SU-DHL-6 (cell line): ENCODE measurements at regions not wholly inside any gene's neighbourhood (a gene's known extent, or its start where the extent isn't known, plus 50 kb on each side); places are given as distances from the start of the nearest gene placed in this dataset.

Experiments
- H2AFZ ChIP-seq: fragments of 200-600 bp; sonication (generic); 2 replicates; pipeline ENCODE4 v1.6.1; 2014; ENCODE audit warnings: low read depth, mild to moderate bottlenecking, moderate library complexity, mixed read lengths, antibody characterized with exemption, low read length; ENCODE audit not compliant: severe bottlenecking
- H3F3A ChIP-seq: fragments of 200-600 bp; shearing (Covaris generic); 2 replicates; pipeline ENCODE4 v1.6.0; 2016; ENCODE audit warnings: antibody characterized with exemption, mild to moderate bottlenecking; ENCODE audit not compliant: insufficient read depth
- H3K27ac ChIP-seq: fragments of 200-600 bp; sonication (generic); 2 replicates; pipeline ENCODE4 v1.5.1; 2016; ENCODE audit warnings: low read depth, mild to moderate bottlenecking, low read length, moderate library complexity, mixed read lengths
- H3K27me3 ChIP-seq: fragments of 200-600 bp; sonication (generic), shearing (Covaris generic); 2 replicates; pipeline ENCODE4 v1.6.0; 2014; ENCODE audit warnings: mild to moderate bottlenecking, low read length
- H3K36me3 ChIP-seq: fragments of 200-600 bp; sonication (generic); 2 replicates; pipeline ENCODE4 v1.6.1; 2014; ENCODE audit warnings: mild to moderate bottlenecking, low read length, mixed read lengths
- H3K4me2 ChIP-seq: fragments of 300-600, 200-600 bp; shearing (Covaris generic), sonication (generic); 2 replicates; pipeline ENCODE4 v1.6.0; 2014; ENCODE audit warnings: low read length, low read depth, mild to moderate bottlenecking; ENCODE audit not compliant: poor library complexity, severe bottlenecking
- H3K4me3 ChIP-seq: fragments of 200-600 bp; sonication (generic); 2 replicates; pipeline ENCODE4 v1.5.1; 2014; ENCODE audit warnings: antibody characterized with exemption, low read length, mild to moderate bottlenecking, mixed read lengths; ENCODE audit not compliant: insufficient read depth, poor library complexity, severe bottlenecking
- H3K79me2 ChIP-seq: fragments of 200-600 bp; sonication (generic); 2 replicates; pipeline ENCODE4 v1.6.1; 2014; ENCODE audit warnings: mild to moderate bottlenecking, low read length, moderate library complexity; ENCODE audit not compliant: insufficient read depth
- H3K9ac ChIP-seq: fragments of 200-600 bp; sonication (generic); 2 replicates; pipeline ENCODE4 v1.7.0; 2014; ENCODE audit warnings: mild to moderate bottlenecking, low read length
- H3K9me2 ChIP-seq: fragments of 200-600 bp; sonication (generic); replicated peaks from 2 replicates; pipeline ENCODE4 v1.6.1; 2014; ENCODE audit warnings: low read length; ENCODE audit not compliant: insufficient read depth
- H3K9me3 ChIP-seq: fragments of 200-600 bp; sonication (generic); 2 replicates; pipeline ENCODE4 v1.6.1; 2014; ENCODE audit warnings: low read length, mixed read lengths; ENCODE audit not compliant: insufficient read depth
- H4K20me1 ChIP-seq: fragments of 200-600 bp; sonication (generic); 2 replicates; pipeline ENCODE4 v1.6.1; 2014; ENCODE audit warnings: low read depth, mild to moderate bottlenecking, antibody characterized with exemption, low read length, moderate library complexity, mixed read lengths
- CTCF ChIP-seq: fragments of 200-600 bp; sonication (generic); IDR thresholded peaks from one replicate; pipeline ENCODE4 v1.5.1; 2017; ENCODE audit warnings: antibody characterized with exemption, mild to moderate bottlenecking, low read length, moderate library complexity; ENCODE audit not compliant: insufficient read depth, poor library complexity, severe bottlenecking
- EZH2phosphoT487 ChIP-seq: fragments of 200-600 bp; sonication (generic), shearing (Covaris generic); conservative IDR thresholded peaks from 2 replicates; pipeline ENCODE4 v1.6.1; 2018; ENCODE audit warnings: mild to moderate bottlenecking, antibody characterized with exemption, low read length, moderate library complexity, mixed read lengths

GRCh38 chr12:77741974-77742517, 88.6 kb upstream of the NAV3 start:
- no peak for TF ChIP-seq CTCF
- no peak for TF ChIP-seq EZH2phosphoT487
- H2AFZ ChIP-seq, result no peak overlapping the region
- no peaks in the 10 kb centered on the region for H4K20me1 ChIP-seq
- no peaks in the 10 kb centered on the region for H3K36me3 ChIP-seq
- H3K27me3 ChIP-seq, result no peaks in the 10 kb centered on the region
- H3K4me3 ChIP-seq, result no peak overlapping the region
- H3K4me2 ChIP-seq, result no peak overlapping the region
- H3K9ac ChIP-seq, result no peak overlapping the region
- H3K9me2 ChIP-seq, result no peaks in the 10 kb centered on the region
- no peaks in the 10 kb centered on the region for H3F3A ChIP-seq
- H3K27ac ChIP-seq, result no peak overlapping the region
- H3K79me2 ChIP-seq, result no peaks in the 10 kb centered on the region
- no peaks in the 10 kb centered on the region for H3K9me3 ChIP-seq

GRCh38 chr12:77736219-77736965, 94.3 kb upstream of the NAV3 start:
- Histone ChIP-seq H3K9me2 (no peaks in the 10 kb centered on the region), H3K27me3 (no peaks in the 10 kb centered on the region), H3K9me3 (no peaks in the 10 kb centered on the region), H3K9ac (no peak overlapping the region), H3K79me2 (no peaks in the 10 kb centered on the region), H4K20me1 (no peaks in the 10 kb centered on the region), H3K27ac (no peak overlapping the region), H3K4me2 (no peak overlapping the region), H2AFZ (no peak overlapping the region), H3K36me3 (no peaks in the 10 kb centered on the region), H3K4me3 (no peak overlapping the region), H3F3A (no peaks in the 10 kb centered on the region)
- TF ChIP-seq CTCF (no peak), EZH2phosphoT487 (no peak)

GRCh38 chr12:77734214-77734883, 96.3 kb upstream of the NAV3 start:
- Histone ChIP-seq H3K36me3 (no peaks in the 10 kb centered on the region), H3F3A (no peaks in the 10 kb centered on the region), H3K79me2 (no peaks in the 10 kb centered on the region), H2AFZ (no peak overlapping the region), H3K4me3 (no peak overlapping the region), H3K9me2 (no peaks in the 10 kb centered on the region), H4K20me1 (no peaks in the 10 kb centered on the region), H3K9ac (no peak overlapping the region), H3K27me3 (no peaks in the 10 kb centered on the region), H3K27ac (no peak overlapping the region), H3K4me2 (no peak overlapping the region), H3K9me3 (no peaks in the 10 kb centered on the region)
- TF ChIP-seq EZH2phosphoT487 (no peak), CTCF (no peak)
